Natural killer cell treated with Interleukin-12 subunit alpha and Interleukin-12 subunit beta and Interleukin-15 and Interleukin-18, amount 100 ng/mL, for 72 hours (primary cell): ENCODE measurements at regions not wholly inside any gene's neighbourhood (a gene's known extent, or its start where the extent isn't known, plus 50 kb on each side); places are given as distances from the start of the nearest gene placed in this dataset.
"Not testable (repeated sequence)": the region's sequence is repeated elsewhere in the genome, so short reads cannot be mapped to it uniquely, and the experiment has no call there.

Source experiments
- ATAC-seq, 2 donors: fragments of 150-1000 bp; cut with Tn5 transposase in 1 of 2; sonication (Bioruptor Pico), chemical (Tn5 transposase) in 1 of 2; 2 replicates each; pipeline ENCODE4 v1.10.0; 2021
- DNase-seq: peaks from one replicate; pipeline ENCODE4 v3.0.0; 2022; ENCODE audit warnings: low spot score
- H3K27ac Mint-ChIP-seq, 2 donors: 1 replicate in 1 of 2; 2 replicates in 1 of 2; pipeline ENCODE4 v1.8.0; 2022; ENCODE audit warnings: mixed read lengths in 2 of 2, mild to moderate bottlenecking in 1 of 2, moderate library complexity in 1 of 2
- H3K27me3 Mint-ChIP-seq, 2 donors: 1 replicate in 1 of 2; 2 replicates in 1 of 2; pipeline ENCODE4 v1.8.0; 2022; ENCODE audit warnings: mixed read lengths in 2 of 2
- H3K36me3 Mint-ChIP-seq: one replicate; pipeline ENCODE4 v1.8.0; 2022; ENCODE audit warnings: mixed read lengths
- H3K4me1 Mint-ChIP-seq, 2 donors: 1 replicate in 1 of 2; 2 replicates in 1 of 2; pipeline ENCODE4 v1.8.0; 2022; ENCODE audit warnings: low read depth in 2 of 2, mixed read lengths in 2 of 2, mild to moderate bottlenecking in 1 of 2
- H3K4me3 Mint-ChIP-seq: one replicate; pipeline ENCODE4 v1.8.0; 2022; ENCODE audit warnings: mixed read lengths
- H3K9me3 Mint-ChIP-seq: 2 replicates; pipeline ENCODE4 v1.8.0; 2022; ENCODE audit warnings: mixed read lengths

DNA sequence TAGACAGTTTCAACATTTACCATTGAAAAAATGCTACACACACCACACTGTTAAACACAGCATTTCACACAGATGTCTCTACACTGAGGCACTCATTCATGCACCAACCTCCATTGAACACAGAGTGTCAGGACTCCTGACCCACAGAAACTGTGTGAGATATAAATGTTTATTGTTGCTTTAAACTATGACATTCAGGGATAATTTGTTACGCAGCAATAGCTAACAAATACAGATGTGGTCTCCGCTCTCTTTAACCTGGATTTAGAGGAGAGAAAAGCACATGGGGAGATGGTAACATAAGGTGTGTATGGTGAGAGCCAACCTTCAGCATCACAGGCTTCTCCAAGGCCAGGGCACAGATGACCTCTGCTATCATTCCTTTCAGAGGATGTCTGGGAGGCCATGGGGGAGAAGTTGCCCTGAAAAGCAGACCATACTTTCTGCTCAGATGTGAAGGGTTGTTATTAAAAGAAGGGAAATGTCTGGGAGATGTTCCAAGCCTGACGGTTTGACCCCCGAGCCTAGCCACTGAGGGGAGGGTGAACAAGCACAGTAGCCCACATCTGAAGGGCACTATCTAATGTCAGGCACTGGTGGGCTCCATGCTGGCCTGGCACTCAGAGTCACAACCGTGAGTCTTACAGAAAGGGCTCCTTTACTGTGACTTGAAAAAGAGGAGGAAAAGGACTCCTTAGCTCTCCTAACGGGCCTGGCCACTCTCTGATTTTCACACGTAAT is 284.5 kb upstream of the TLE3 start:
- H3K27ac Mint-ChIP-seq = no peak overlapping the region
- H3K4me3 Mint-ChIP-seq = no peak overlapping the region
- H3K4me1 Mint-ChIP-seq = no peaks in the 10 kb centered on the region
- no peak for ATAC-seq
- H3K27me3 Mint-ChIP-seq = peaks cover 7 to 12% of the 10 kb centered on the region in 2 donors
- H3K36me3 Mint-ChIP-seq = no peaks in the 10 kb centered on the region
- no peak for DNase-seq
- no peaks in the 10 kb centered on the region for H3K9me3 Mint-ChIP-seq

DNA sequence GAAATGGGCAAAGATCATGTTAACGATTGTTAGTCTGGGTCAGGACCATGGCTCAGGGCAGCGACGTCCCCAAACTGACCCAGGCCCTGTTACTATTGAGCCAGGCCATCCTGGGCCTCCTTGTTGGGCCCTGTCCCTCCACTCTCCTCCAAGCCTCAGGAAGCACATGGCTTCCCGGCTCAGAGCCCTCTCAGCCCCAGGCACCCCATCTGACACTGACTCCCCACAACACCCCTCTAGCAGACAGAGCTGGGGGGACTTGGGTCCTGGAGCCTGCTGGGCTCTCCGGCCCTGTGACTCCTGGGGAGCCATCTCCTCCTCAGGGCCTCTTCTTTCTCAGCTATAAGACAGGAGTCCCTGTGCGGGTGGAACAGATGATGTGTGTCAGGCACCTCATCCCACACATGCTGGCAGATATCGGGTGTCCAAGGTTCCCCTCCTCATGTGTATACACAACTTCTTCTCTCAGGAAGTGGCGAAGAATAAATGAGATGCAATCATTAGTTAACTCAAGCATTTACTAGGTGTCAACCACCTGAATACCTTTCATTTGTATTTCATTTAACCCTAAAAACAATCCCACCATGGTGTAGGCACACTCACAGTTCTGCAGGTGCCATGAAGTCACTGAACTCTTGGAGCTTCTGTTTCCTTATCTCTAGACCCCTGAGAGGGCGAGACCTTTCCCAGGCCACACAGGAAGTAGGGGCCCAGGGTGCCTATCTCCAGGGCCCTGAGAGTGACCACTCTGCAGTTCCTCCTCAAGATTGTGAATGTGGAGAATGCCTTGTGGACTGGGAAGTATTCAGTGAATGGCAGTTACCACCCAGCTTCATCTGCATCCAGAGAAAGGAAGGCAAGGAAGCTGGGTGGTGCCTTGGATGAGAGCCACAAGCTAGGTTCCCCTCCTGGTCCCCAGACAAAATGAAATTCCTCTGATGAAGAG is 282.5 kb upstream of the TLE3 start:
- Mint-ChIP-seq H3K4me3 (no peak overlapping the region), H3K27me3 (peaks cover 18 to 25% of the 10 kb centered on the region in 2 donors), H3K36me3 (no peaks in the 10 kb centered on the region), H3K27ac (no peak overlapping the region), H3K4me1 (no peaks in the 10 kb centered on the region), H3K9me3 (no peaks in the 10 kb centered on the region)
- no peak for ATAC-seq
- DNase-seq = no peak

DNA sequence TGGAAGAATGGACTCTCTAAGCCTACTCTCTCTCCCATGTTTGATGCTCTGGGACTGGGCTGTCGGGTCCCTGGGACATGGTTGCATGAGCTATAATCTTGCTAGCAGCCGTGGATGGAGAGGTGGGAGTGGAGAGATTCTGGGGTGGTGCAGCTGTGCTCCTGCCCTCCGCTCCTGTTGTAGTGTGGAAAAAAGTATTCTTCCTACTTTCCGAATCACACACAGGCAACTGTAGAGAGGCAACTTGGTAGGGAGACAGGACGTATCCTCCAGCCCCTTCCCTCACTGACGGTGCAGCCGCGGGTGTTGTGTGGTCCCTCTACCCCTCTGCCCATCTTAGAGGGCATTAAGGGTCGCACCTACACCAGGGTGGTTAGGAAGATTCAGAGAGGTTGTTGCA is 281.4 kb upstream of the TLE3 start:
- H3K27me3 Mint-ChIP-seq = peaks cover 22 to 30% of the 10 kb centered on the region in 2 donors
- H3K36me3 Mint-ChIP-seq = no peaks in the 10 kb centered on the region
- H3K4me1 Mint-ChIP-seq = no peaks in the 10 kb centered on the region
- DNase-seq = no peak
- no peak overlapping the region for H3K4me3 Mint-ChIP-seq
- no peaks in the 10 kb centered on the region for H3K9me3 Mint-ChIP-seq
- H3K27ac Mint-ChIP-seq = no peak overlapping the region
- ATAC-seq = no peak

DNA sequence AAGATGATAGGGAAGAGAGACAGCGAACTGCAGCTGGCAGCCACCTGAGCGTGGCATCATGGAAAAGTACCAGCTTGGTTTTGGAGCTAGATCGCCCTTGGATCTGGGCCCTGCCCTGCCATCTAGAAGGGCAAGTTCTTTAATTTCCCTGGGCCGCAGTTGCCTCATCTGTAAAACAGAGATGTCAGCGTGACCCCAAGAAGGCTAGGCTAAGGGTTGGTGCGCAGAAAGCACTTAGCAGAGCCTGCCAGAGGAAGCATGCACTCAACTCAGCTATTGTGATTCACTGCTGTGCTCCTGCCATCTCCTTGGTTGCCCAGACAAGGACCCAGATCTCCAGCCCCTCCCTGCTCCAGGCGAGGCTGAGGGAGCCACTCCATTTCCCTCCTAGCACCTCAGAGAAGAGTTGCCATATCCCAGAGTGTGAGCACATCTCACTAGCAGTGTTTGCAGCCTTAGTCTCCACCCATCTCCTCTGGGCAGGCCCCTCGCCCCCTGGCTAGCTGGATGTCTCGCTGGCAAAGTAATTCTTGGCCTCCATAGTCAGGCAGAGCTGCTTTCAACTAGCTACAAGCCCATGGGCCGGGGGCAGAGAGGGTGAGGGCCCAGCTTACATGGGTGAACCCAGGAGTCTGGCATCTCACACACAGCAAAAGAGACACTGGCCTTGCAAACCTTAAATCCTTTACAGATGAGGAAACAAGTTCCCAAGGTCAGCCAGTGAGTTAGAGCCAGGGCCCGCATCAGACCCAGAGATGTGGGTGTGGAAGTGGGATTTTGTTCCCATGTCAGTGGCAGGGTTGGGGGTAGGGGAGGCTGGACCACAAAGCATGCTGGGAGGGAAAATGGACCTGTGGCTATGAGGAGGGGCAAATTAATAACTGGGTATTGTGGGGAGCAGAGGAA is 280.7 kb upstream of the TLE3 start:
- Mint-ChIP-seq H3K36me3 (no peaks in the 10 kb centered on the region), H3K27ac (no peak overlapping the region), H3K4me3 (no peak overlapping the region), H3K27me3 (peaks cover 26 to 32% of the 10 kb centered on the region in 2 donors), H3K9me3 (no peaks in the 10 kb centered on the region), H3K4me1 (no peaks in the 10 kb centered on the region)
- ATAC-seq (no peak), DNase-seq (no peak)

DNA sequence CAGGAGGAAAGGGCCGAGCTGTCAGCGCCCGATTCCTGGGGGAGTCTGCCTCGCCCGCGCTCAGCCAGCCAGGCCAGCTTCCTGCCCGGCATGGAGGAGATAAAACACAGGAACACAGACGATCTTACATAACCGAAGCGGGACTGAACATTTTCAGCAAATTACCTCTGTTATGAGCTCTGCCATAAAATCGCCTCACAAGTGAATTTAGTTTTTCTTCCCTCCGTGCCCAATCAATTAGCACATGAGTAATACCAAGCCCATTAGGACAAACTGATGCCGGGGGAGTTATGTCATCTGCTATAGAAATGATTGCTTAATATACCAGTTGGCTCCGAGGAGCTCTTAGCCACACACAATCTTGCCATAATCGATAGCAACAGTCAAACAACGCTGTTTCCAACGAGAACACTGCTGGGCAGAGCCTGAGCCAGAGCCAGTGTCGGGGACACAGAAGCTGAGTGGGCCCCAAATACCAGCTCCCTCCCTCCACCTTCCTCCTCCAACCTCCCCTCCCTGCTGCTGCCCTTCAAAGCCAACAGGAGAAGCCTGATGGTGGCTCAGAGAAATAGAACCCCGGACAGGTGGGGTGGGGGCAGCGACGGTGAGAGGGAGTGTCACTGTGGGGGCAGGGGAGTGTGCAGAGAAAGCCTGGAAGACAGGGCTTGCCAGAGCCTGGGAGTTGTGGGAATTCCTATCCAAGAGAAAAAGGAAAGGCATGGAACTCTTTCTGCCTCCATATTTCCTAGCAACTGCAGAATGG is 279.4 kb upstream of the TLE3 start:
- ATAC-seq = no peak
- DNase-seq = no peak
- peaks cover 29 to 41% of the 10 kb centered on the region in 2 donors for H3K27me3 Mint-ChIP-seq

DNA sequence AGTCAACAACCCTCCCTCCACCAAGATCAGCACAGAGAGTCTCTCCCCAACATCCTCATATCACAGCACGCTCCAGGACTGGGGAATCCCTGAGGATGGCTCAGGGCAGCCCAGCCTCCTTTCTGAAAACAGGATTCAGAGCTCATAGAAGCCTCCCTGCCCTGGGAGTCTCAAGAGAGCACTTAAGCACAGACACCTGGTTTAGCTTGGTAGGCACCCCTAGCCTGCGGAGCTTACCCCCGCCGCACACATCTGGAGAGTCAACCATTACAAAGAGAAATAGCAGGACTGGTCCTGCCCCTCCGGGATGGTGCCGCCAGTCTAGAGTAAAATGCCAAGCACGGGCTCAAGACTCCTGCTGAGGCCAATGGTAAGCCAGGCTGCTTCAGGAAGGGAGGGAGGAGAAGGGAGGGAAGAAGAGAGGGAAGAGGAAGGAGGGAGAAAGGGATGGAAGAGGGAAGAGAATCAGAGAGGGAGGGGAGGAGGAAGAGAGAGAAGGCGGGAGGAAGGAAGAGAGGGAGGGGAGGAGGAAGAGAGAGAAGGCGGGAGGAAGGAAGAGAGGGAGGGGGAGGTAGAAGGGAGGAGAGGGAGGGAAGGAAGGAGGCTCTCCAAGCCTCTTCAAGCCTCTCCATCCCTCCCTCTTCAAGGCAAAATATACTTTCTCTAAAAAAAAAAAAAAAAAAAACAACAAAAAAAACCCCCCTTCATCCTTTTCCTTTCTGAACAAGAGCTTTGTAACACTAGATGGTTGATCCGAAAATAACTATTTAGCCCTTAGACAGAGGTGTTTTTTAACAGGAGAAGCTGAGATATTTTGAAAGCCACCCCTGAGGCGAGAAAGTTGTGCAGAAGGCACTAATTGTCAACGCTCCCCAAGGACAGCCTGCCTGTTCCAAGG is 278.6 kb upstream of the TLE3 start:
- ATAC-seq (no peak), DNase-seq (no peak)
- H3K4me3 Mint-ChIP-seq = no peak overlapping the region
- H3K4me1 Mint-ChIP-seq = no peaks in the 10 kb centered on the region
- H3K27me3 Mint-ChIP-seq = peaks cover 22 to 40% of the 10 kb centered on the region in 2 donors
- H3K36me3 Mint-ChIP-seq = no peaks in the 10 kb centered on the region
- H3K27ac Mint-ChIP-seq = no peak overlapping the region
- H3K9me3 Mint-ChIP-seq = no peaks in the 10 kb centered on the region

More for the DNA sequence above, 279.4 kb upstream of the TLE3 start:
- H3K9me3 Mint-ChIP-seq = no peaks in the 10 kb centered on the region
- no peaks in the 10 kb centered on the region for H3K36me3 Mint-ChIP-seq
- H3K4me1 Mint-ChIP-seq = no peaks in the 10 kb centered on the region
- H3K4me3 Mint-ChIP-seq = no peak overlapping the region
- H3K27ac Mint-ChIP-seq = no peak overlapping the region

DNA sequence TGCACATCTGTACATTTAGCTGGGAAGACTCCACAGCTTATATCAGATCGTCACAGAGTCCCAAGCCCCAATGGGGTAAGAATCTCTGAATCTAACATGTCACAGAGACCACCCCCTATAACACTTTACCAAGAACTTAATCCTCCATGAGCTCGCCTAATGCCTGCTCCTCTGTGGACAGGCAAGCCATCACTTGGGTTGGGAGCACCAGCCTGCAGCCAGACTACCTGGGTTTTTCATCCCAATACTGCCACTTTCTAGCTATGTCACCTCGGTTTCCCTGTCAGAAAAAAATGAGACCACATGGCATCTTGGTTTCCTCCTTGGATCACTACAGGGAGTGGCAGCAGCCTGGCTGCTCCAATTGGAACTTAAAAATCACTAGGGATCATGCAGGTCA is 277.9 kb upstream of the TLE3 start:
- no peaks in the 10 kb centered on the region for H3K9me3 Mint-ChIP-seq
- no peak overlapping the region for H3K4me3 Mint-ChIP-seq
- no peak overlapping the region for H3K27ac Mint-ChIP-seq
- DNase-seq (no peak), ATAC-seq (no peak)
- peaks cover 27 to 47% of the 10 kb centered on the region in 2 donors for H3K27me3 Mint-ChIP-seq
- H3K4me1 Mint-ChIP-seq = no peaks in the 10 kb centered on the region
- no peaks in the 10 kb centered on the region for H3K36me3 Mint-ChIP-seq

DNA sequence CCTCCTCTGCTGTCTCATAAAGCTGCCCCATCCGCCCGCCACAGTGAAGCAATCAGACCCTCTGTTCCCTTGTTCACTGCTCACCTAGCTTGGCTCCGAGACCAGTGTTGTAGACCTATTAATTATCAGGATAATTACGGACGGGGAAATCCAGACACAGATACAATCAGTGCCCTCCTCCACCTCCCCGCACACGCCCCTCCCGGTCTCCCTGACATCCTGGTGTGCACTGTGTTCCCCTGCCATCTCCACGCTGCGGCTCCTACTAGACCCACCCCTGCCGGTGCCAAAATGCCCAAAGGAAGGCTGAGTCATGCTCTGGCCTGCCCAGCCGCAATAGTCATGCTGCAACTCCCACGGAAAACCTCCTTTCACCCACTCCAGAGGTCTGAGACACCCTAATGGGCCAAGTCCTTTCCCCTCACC is 277.3 kb upstream of the TLE3 start:
- Mint-ChIP-seq H3K27me3 (peaks cover 33 to 52% of the 10 kb centered on the region in 2 donors), H3K27ac (no peak overlapping the region)

DNA sequence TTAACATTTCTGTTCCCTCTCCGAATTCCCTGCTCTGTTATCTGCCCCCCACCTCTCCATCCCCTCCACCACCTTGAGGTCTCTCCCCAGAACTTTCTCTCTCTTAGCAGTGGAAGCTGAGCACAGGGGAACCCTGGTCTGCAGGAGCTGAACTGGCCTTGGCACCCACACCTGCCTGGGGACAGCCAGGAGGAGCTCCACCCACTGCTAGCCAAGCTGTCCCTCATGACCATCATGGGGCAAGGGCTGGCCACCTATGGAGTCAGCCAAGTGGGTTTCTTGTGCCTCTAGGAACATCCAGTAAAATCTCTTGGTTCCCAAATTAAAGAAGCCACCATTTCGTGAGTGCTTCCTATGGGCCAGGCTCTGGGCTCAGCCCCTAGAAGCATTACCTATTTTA is 276.4 kb upstream of the TLE3 start:
- Mint-ChIP-seq H3K9me3 (no peaks in the 10 kb centered on the region), H3K4me1 (no peaks in the 10 kb centered on the region), H3K4me3 (no peak overlapping the region), H3K27ac (peak overlapping the region in 1 of 2 donors; percentile 27), H3K27me3 (peaks cover 37 to 56% of the 10 kb centered on the region in 2 donors), H3K36me3 (no peaks in the 10 kb centered on the region)
- ATAC-seq (peak in 1 of 2 donors; percentile 36), DNase-seq (no peak)

More for the DNA sequence above, 277.3 kb upstream of the TLE3 start:
- Mint-ChIP-seq H3K9me3 (no peaks in the 10 kb centered on the region), H3K4me1 (no peaks in the 10 kb centered on the region), H3K36me3 (no peaks in the 10 kb centered on the region), H3K4me3 (no peak overlapping the region)
- DNase-seq = no peak
- no peak for ATAC-seq

DNA sequence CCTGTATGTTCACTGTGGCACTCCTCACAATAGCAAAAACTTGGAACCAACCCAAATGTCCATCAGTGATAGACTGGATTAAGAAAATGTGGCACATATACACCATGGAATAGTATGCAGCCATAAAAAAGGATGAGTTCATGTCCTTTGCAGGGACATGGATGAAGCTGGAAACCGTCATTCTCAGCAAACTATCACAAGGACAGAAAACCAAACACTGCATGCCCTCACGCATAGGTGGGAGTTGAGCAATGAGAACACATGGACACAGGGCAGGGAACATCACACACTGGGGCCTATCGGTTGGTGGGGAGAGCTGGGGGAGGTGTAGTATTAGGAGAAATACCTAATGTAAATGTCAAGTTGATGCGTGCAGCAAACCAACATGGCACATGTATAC is 275.7 kb upstream of the TLE3 start:
- not testable (repeated sequence) for H3K9me3 Mint-ChIP-seq, ATAC-seq, H3K4me1 Mint-ChIP-seq, H3K36me3 Mint-ChIP-seq, H3K27ac Mint-ChIP-seq, DNase-seq, H3K4me3 Mint-ChIP-seq
- peaks cover 44 to 57% of the 10 kb centered on the region in 2 donors for H3K27me3 Mint-ChIP-seq

DNA sequence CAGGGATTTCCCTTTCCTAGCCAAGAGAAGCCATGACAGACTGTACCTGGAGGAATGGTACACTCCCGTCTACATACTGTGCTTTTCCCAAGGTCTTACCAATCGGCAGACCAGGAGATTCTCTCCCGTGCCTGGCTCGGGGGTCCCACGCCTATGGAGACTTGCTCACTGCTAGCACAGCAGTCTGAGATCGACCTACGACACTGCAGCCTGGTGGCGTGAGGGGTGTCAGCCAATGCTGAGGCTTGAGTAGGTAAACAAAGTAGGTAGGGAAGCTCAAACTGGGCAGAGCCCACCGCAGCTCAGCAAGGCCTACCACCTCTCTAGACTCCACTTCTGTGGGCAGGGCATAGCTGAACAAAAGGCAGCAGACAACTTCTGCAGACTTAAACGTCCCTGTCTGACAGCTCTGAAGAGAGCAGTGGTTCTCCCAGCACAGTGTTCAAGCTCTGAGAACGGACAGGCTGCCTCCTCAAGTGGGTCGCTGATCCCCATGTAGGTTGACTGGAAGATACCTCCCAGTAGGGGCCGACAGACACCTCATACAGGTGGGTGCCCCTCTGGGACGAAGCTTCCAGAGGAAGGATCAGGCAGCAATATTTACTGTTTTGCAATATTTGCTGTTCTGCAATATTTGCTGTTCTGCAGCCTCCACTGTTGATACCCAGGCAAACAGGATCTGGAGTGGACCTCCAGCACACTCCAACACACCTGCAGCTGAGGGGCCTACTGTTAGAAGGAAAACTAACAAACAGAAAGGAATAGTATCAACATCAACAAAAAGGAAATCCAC is 270.4 kb upstream of the TLE3 start:
- not testable (repeated sequence) for H3K9me3 Mint-ChIP-seq, DNase-seq, H3K27ac Mint-ChIP-seq, H3K4me3 Mint-ChIP-seq, ATAC-seq, H3K36me3 Mint-ChIP-seq, H3K4me1 Mint-ChIP-seq
- peaks cover 48 to 52% of the 10 kb centered on the region in 2 donors for H3K27me3 Mint-ChIP-seq
